ENCODE measurements at regions not wholly inside any gene's neighbourhood (a gene's known extent, or its start where the extent isn't known, plus 50 kb on each side); places are given as distances from the start of the nearest gene placed in this dataset.

DNA sequence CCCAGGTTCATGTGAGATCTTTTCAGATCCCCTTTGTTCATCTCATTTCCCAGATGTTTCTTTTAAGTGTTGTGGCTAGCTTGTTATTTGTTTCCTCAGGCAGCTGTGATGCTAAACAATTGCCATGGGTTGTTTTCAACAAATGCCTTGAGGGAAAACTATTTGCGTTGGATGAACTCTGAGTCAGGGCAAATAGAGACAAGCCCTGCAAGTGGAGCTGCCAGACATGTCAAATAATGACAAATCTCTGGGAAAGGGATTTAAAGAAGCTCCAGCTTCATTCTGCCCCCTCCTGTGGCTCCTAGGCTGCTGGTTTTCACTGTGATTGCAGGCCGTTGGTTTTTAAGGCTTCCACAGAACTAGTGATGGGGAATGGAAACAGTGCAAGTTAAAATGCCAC is 272.4 kb upstream of the SP8 start:
- no peak for TF ChIP-seq POLR2AphosphoS5 (IDR thresholded peaks at IDR 0.05; ENCODE audit: low read depth, low read length)
- TF ChIP-seq POLR2A (IDR thresholded peaks at IDR 0.05; ENCODE audit: low read depth, low read length) = no peak
- no peak for TF ChIP-seq TAF1 (IDR thresholded peaks at IDR 0.05; ENCODE audit: borderline replicate concordance, low read depth, low read length)
